Trophoblast cell (in vitro differentiated cells and primary cell): ENCODE measurements at regions not wholly inside any gene's neighbourhood (a gene's known extent, or its start where the extent isn't known, plus 50 kb on each side); places are given as distances from the start of the nearest gene placed in this dataset.

Experiments
- DNase-seq, 2 donors: peaks; one replicate each; pipeline ENCODE4 v3.0.0-alpha.2; 2016
- H2AFZ ChIP-seq: 2 replicates; pipeline ENCODE4 v1.6.1; 2013; ENCODE audit warnings: low read length, moderate library complexity, mild to moderate bottlenecking; ENCODE audit not compliant: insufficient read depth, poor library complexity
- H2AK5ac ChIP-seq: 2 replicates; pipeline ENCODE4 v1.6.1; 2013; ENCODE audit warnings: mild to moderate bottlenecking, low read length
- H2BK120ac ChIP-seq: 2 replicates; pipeline ENCODE4 v1.6.1; 2013; ENCODE audit warnings: low read length, mild to moderate bottlenecking, moderate library complexity; ENCODE audit not compliant: insufficient read depth, poor library complexity
- H2BK12ac ChIP-seq: 2 replicates; pipeline ENCODE4 v1.6.1; 2013; ENCODE audit warnings: mild to moderate bottlenecking, low read length, moderate library complexity
- H2BK5ac ChIP-seq: 2 replicates; pipeline ENCODE4 v1.6.1; 2013; ENCODE audit warnings: low read length, low read depth, moderate library complexity, mild to moderate bottlenecking; ENCODE audit not compliant: poor library complexity
- H3K14ac ChIP-seq: 2 replicates; pipeline ENCODE4 v1.6.1; 2013; ENCODE audit warnings: mild to moderate bottlenecking, low read length
- H3K18ac ChIP-seq: 2 replicates; pipeline ENCODE4 v1.6.1; 2013; ENCODE audit warnings: mild to moderate bottlenecking, low read length
- H3K23ac ChIP-seq: 2 replicates; pipeline ENCODE4 v1.6.1; 2013; ENCODE audit warnings: low read length
- H3K27ac ChIP-seq: 2 replicates; pipeline ENCODE4 v1.5.1; 2013; ENCODE audit warnings: low read depth, mild to moderate bottlenecking, inconsistent platforms, low read length, moderate library complexity
- H3K27me3 ChIP-seq: 2 replicates; pipeline ENCODE4 v1.6.1; 2013; ENCODE audit warnings: inconsistent platforms, mild to moderate bottlenecking, low read length, moderate library complexity; ENCODE audit not compliant: insufficient read depth
- H3K36me3 ChIP-seq, 2 experiments: 1 replicate in 1 of 2; 2 replicates in 1 of 2; pipeline ENCODE4 v1.6.1; 2013; ENCODE audit warnings: low read length in 2 of 2, mild to moderate bottlenecking in 2 of 2, moderate library complexity in 1 of 2; ENCODE audit not compliant: insufficient read depth in 2 of 2, control insufficient read depth in 1 of 2
- H3K4ac ChIP-seq: 2 replicates; pipeline ENCODE4 v1.6.1; 2013; ENCODE audit warnings: low read depth, mild to moderate bottlenecking, low read length, moderate library complexity
- H3K4me1 ChIP-seq, 2 experiments: 1 replicate in 1 of 2; 2 replicates in 1 of 2; pipeline ENCODE4 v1.6.1; 2013; ENCODE audit warnings: low read length in 2 of 2, mild to moderate bottlenecking in 2 of 2, moderate library complexity in 1 of 2; ENCODE audit not compliant: insufficient read depth in 2 of 2, control insufficient read depth in 1 of 2
- H3K4me2 ChIP-seq: 2 replicates; pipeline ENCODE4 v1.6.1; 2013; ENCODE audit warnings: inconsistent platforms, mild to moderate bottlenecking, low read length, moderate library complexity
- H3K4me3 ChIP-seq: 2 replicates; pipeline ENCODE4 v1.5.1; 2013; ENCODE audit warnings: mild to moderate bottlenecking, low read depth, low read length, inconsistent platforms
- H3K79me1 ChIP-seq: one replicate; pipeline ENCODE4 v1.6.1; 2013; ENCODE audit warnings: low read length
- H3K79me2 ChIP-seq: 2 replicates; pipeline ENCODE4 v1.6.1; 2013; ENCODE audit warnings: low read length, mild to moderate bottlenecking; ENCODE audit not compliant: control insufficient read depth, insufficient read depth, poor library complexity
- H3K9ac ChIP-seq: 2 replicates; pipeline ENCODE4 v1.6.1; 2013; ENCODE audit warnings: mild to moderate bottlenecking, low read length
- H3K9me3 ChIP-seq: 2 replicates; pipeline ENCODE4 v1.6.1; 2013; ENCODE audit warnings: low read depth, mild to moderate bottlenecking, control low read depth, inconsistent platforms, low read length; ENCODE audit not compliant: insufficient read depth
- H4K12ac ChIP-seq: 2 replicates; pipeline ENCODE4 v1.6.1; 2013; ENCODE audit warnings: low read depth, mild to moderate bottlenecking, low read length, moderate library complexity
- H4K8ac ChIP-seq: 2 replicates; pipeline ENCODE4 v1.6.1; 2013; ENCODE audit warnings: low read depth, mild to moderate bottlenecking, low read length, moderate library complexity
- H4K91ac ChIP-seq: one replicate; pipeline ENCODE4 v1.6.1; 2013; ENCODE audit warnings: low read depth, mild to moderate bottlenecking, low read length, moderate library complexity
- WGBS: extraction: QIAGEN DNeasy Blood & Tissue Kit; methylation state at CpG from one replicate; pipeline ENCODE4 v1.1.7; 2013; ENCODE audit warnings: missing lambda C conversion rate; ENCODE audit not compliant: insufficient read length, insufficient coverage; ENCODE audit errors: extremely low coverage; 5-methylcytosine and 5-hydroxymethylcytosine counted together

DNA sequence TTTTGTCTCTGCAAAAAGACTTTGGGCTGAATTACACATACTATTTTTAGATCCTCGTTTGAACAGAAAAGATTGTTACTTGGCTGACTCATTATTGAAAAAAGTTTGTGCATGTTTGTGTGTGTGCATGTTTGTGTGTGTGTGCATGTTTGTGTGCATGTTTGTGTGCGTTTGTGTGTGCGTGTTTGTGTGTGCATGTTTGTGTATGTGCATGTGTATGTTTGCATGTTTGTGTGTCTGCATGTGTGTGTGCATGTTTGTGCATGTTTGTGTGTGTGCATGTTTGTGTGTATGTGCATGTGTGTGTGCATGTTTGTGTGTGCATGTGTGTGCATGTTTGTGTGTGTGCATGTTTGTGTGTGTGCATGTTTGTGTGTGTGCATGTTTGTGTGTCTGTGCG, 201.1 kb upstream of the FAT1 start:
- Histone ChIP-seq H4K8ac (no peak overlapping the region), H2AFZ (no peak overlapping the region), H3K9me3 (no peaks in the 10 kb centered on the region), H2BK5ac (no peak overlapping the region), H2BK12ac (no peak overlapping the region), H3K18ac (no peak overlapping the region), H3K79me1 (peaks cover 2% of the 10 kb centered on the region), H2BK120ac (no peak overlapping the region), H3K23ac (peak overlapping the region; percentile 38), H3K14ac (no peak overlapping the region), H3K27ac (no peak overlapping the region), H3K4me2 (no peak overlapping the region), H4K12ac (no peak overlapping the region), H3K79me2 (no peaks in the 10 kb centered on the region), H3K4me1 (no peaks in the 10 kb centered on the region), H3K27me3 (no peaks in the 10 kb centered on the region), H3K4me3 (peak overlapping the region; percentile 47), H4K91ac (no peak overlapping the region), H2AK5ac (no peak overlapping the region), H3K9ac (no peak overlapping the region), H3K4ac (no peak overlapping the region), H3K36me3 (no peaks in the 10 kb centered on the region)
- no CpG with 5 or more reads among the region's 4 CpGs for WGBS
- DNase-seq, result no peak

GRCh38 chr4:186927624-186928023, 204.0 kb upstream of the FAT1 start:
- no peaks in the 10 kb centered on the region for H3K36me3 ChIP-seq
- WGBS, result no CpG with 5 or more reads among the region's 2 CpGs
- no peaks in the 10 kb centered on the region for H3K79me1 ChIP-seq
- DNase-seq, result no peak
- no peaks in the 10 kb centered on the region for H3K79me2 ChIP-seq
- H4K8ac ChIP-seq, result no peak overlapping the region
- H3K4me3 ChIP-seq, result no peak overlapping the region
- H2BK12ac ChIP-seq, result no peak overlapping the region
- no peaks in the 10 kb centered on the region for H3K9me3 ChIP-seq
- H3K4me2 ChIP-seq, result no peak overlapping the region
- H4K91ac ChIP-seq, result no peak overlapping the region
- H2AK5ac ChIP-seq, result no peak overlapping the region
- H3K27me3 ChIP-seq, result no peaks in the 10 kb centered on the region
- H4K12ac ChIP-seq, result no peak overlapping the region
- no peak overlapping the region for H3K27ac ChIP-seq
- no peak overlapping the region for H3K4ac ChIP-seq
- H2AFZ ChIP-seq, result no peak overlapping the region
- no peak overlapping the region for H3K14ac ChIP-seq
- no peak overlapping the region for H3K9ac ChIP-seq
- no peak overlapping the region for H3K23ac ChIP-seq
- H2BK120ac ChIP-seq, result no peak overlapping the region
- no peaks in the 10 kb centered on the region for H3K4me1 ChIP-seq
- H2BK5ac ChIP-seq, result no peak overlapping the region
- H3K18ac ChIP-seq, result no peak overlapping the region

GRCh38 chr4:186930024-186930423, 206.4 kb upstream of the FAT1 start:
- H3K27me3 ChIP-seq, result no peaks in the 10 kb centered on the region
- no peak overlapping the region for H3K4me2 ChIP-seq
- no peak overlapping the region for H4K8ac ChIP-seq
- no peak overlapping the region for H2AFZ ChIP-seq
- H3K79me2 ChIP-seq, result no peaks in the 10 kb centered on the region
- H3K4me1 ChIP-seq, result no peaks in the 10 kb centered on the region
- H4K91ac ChIP-seq, result no peak overlapping the region
- H3K79me1 ChIP-seq, result no peaks in the 10 kb centered on the region
- H3K36me3 ChIP-seq, result no peaks in the 10 kb centered on the region
- no peak overlapping the region for H3K9ac ChIP-seq
- H3K27ac ChIP-seq, result no peak overlapping the region
- H3K18ac ChIP-seq, result no peak overlapping the region
- DNase-seq, result no peak
- WGBS, result no CpG with 5 or more reads among the region's 15 CpGs
- H2AK5ac ChIP-seq, result no peak overlapping the region
- H3K4ac ChIP-seq, result no peak overlapping the region
- no peak overlapping the region for H3K23ac ChIP-seq
- H2BK12ac ChIP-seq, result no peak overlapping the region
- no peak overlapping the region for H3K14ac ChIP-seq
- H3K4me3 ChIP-seq, result no peak overlapping the region
- no peak overlapping the region for H4K12ac ChIP-seq
- no peak overlapping the region for H2BK5ac ChIP-seq
- H3K9me3 ChIP-seq, result no peaks in the 10 kb centered on the region
- no peak overlapping the region for H2BK120ac ChIP-seq

GRCh38 chr4:186931519-186931918, 207.9 kb upstream of the FAT1 start:
- H3K4me1 ChIP-seq, result no peaks in the 10 kb centered on the region
- H4K8ac ChIP-seq, result no peak overlapping the region
- H2AK5ac ChIP-seq, result no peak overlapping the region
- H2BK12ac ChIP-seq, result no peak overlapping the region
- no peaks in the 10 kb centered on the region for H3K36me3 ChIP-seq
- no CpG with 5 or more reads among the region's 2 CpGs for WGBS
- no peak for DNase-seq
- H2BK120ac ChIP-seq, result no peak overlapping the region
- H3K9ac ChIP-seq, result no peak overlapping the region
- no peak overlapping the region for H3K4me3 ChIP-seq
- H3K27me3 ChIP-seq, result no peaks in the 10 kb centered on the region
- H3K27ac ChIP-seq, result no peak overlapping the region
- H3K79me2 ChIP-seq, result no peaks in the 10 kb centered on the region
- H4K91ac ChIP-seq, result no peak overlapping the region
- no peak overlapping the region for H3K4ac ChIP-seq
- H2AFZ ChIP-seq, result no peak overlapping the region
- no peak overlapping the region for H2BK5ac ChIP-seq
- H4K12ac ChIP-seq, result no peak overlapping the region
- no peak overlapping the region for H3K23ac ChIP-seq
- no peaks in the 10 kb centered on the region for H3K79me1 ChIP-seq
- H3K14ac ChIP-seq, result no peak overlapping the region
- no peak overlapping the region for H3K4me2 ChIP-seq
- H3K18ac ChIP-seq, result no peak overlapping the region
- H3K9me3 ChIP-seq, result no peaks in the 10 kb centered on the region
